ENCODE measurements at regions not wholly inside any gene's neighbourhood (a gene's known extent, or its start where the extent isn't known, plus 50 kb on each side); places are given as distances from the start of the nearest gene placed in this dataset.

- ChIA-PET POLR2A (ENCODE audit: low non-redundant PET) (no interaction called here), CTCF (no interaction called here)
- no peak overlapping the region for H3K27ac ChIP-seq
- no peak for DNase-seq (ENCODE audit: low spot score)
- no peak for TF ChIP-seq CTCF (conservative IDR thresholded peaks at IDR 0.05; ENCODE audit: low read depth)
Measured at GRCh38 chr7:15839416-15840100, 153.1 kb upstream of the MEOX2 start.

DNA sequence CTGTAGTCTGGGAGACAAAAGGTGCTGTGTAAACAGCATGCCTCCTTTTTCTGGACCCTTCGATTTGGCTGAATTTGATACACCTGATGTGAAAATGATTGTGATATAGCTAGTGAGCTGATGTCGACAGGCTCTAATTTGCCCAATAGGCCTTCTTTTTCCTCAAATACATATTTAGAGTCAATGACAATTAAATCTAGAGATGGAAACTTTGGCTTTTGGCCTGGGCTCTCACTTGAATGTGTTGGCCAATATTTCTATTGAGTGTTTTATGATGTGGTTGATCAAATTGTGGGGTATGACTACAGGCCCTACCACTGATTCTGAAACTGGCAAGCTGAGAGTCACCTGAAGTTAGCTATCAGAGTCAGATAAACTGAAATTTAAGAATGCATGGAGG is 151.8 kb upstream of the MEOX2 start:
- ChIA-PET POLR2A (ENCODE audit: low non-redundant PET) (no interaction called here), CTCF (interaction anchor here (0.5 kb wide), 1 partner anchor 462 kb away, joined by 3 read pairs; no protein-coding TSS in a partner anchor)
- TF ChIP-seq CTCF (conservative IDR thresholded peaks at IDR 0.05; ENCODE audit: low read depth), result no peak
- no peak for DNase-seq (ENCODE audit: low spot score)
- no peak overlapping the region for H3K27ac ChIP-seq

GRCh38 chr7:15837306-15837950 is 150.9 kb upstream of the MEOX2 start:
- no peak overlapping the region for H3K27ac ChIP-seq
- POLR2A ChIA-PET (ENCODE audit: low non-redundant PET), result no interaction called here
- no peak for TF ChIP-seq CTCF (conservative IDR thresholded peaks at IDR 0.05; ENCODE audit: low read depth)
- no peak for DNase-seq (ENCODE audit: low spot score)
- CTCF ChIA-PET, result interaction anchor here (0.6 kb wide), 1 partner anchor 1846 kb away, joined by 4 read pairs; no protein-coding TSS in a partner anchor

GRCh38 chr7:15836651-15837050 is 150.2 kb upstream of the MEOX2 start:
- TF ChIP-seq CTCF (conservative IDR thresholded peaks at IDR 0.05; ENCODE audit: low read depth), result no peak
- no peak for DNase-seq (ENCODE audit: low spot score)
- POLR2A ChIA-PET (ENCODE audit: low non-redundant PET), result no interaction called here
- no peak overlapping the region for H3K27ac ChIP-seq
- CTCF ChIA-PET, result interaction anchor here (0.7 kb wide), 1 partner anchor 119 kb away, joined by 6 read pairs; no protein-coding TSS in a partner anchor

DNA sequence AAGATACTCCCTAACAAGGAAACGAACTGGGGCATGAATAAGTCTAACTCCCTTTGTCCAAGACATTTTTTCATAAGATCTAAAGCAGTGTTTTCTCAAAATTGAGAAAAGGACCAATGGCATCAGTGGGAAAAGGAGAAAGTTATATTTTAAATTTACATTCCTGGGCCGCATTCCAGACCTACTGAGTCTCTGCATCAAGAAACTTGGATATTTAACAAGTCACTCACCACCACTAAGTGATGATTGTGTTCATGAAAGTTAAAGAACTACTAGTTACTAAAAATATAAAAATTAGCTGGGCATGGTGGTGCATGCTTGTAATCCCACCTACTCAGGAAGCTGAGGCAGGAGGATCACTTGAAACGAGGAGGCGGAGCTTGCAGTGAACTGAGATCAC is 149.6 kb upstream of the MEOX2 start:
- DNase-seq (ENCODE audit: low spot score), result no peak
- no peak for TF ChIP-seq CTCF (conservative IDR thresholded peaks at IDR 0.05; ENCODE audit: low read depth)
- ChIA-PET CTCF (no interaction called here), POLR2A (ENCODE audit: low non-redundant PET) (no interaction called here)
- no peak overlapping the region for H3K27ac ChIP-seq

DNA sequence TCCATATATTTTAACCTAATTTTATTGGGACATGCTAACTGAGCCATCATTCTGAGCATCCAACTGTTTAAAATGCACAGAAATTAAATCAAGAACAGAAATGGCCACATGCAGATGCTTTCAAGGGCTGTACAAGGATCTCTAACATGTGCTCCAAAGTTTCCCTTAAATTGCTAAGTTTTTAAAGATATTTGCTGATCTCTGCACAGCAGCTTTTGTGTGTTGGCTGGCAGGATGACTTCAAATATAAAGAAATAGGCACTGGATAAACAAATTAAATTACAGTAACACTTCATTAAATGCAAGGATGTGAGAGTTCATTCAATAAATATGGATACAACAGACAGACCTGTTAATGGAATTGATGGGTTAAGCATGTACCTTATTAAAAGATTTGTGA is 148.0 kb upstream of the MEOX2 start:
- CTCF ChIA-PET, result no interaction called here

More for the DNA sequence above, 148.0 kb upstream of the MEOX2 start:
- TF ChIP-seq CTCF (conservative IDR thresholded peaks at IDR 0.05; ENCODE audit: low read depth), result no peak
- no peak overlapping the region for H3K27ac ChIP-seq
- POLR2A ChIA-PET (ENCODE audit: low non-redundant PET), result no interaction called here
- DNase-seq (ENCODE audit: low spot score), result no peak
